Transverse colon (tissue), 3 donors: ENCODE measurements at regions not wholly inside any gene's neighbourhood (a gene's known extent, or its start where the extent isn't known, plus 50 kb on each side); places are given as distances from the start of the nearest gene placed in this dataset.
"Not testable (repeated sequence)": the region's sequence is repeated elsewhere in the genome, so short reads cannot be mapped to it uniquely, and the experiment has no call there.

ENCODE experiments used
- POLR2A ChIP-seq: fragments of 450-650 bp; IDR thresholded peaks from one replicate; pipeline ENCODE4 v1.6.1; 2016; ENCODE audit warnings: antibody characterized with exemption, mild to moderate bottlenecking, moderate library complexity
- TF ChIP-seq, protein P1 (sequence below), 5 experiments: fragments of 200-600 bp in 3 of 5; fragments of 450-650 bp in 2 of 5; sonication (generic) in 3 of 5; IDR thresholded peaks; 1 replicate in 2 of 5; 2 replicates in 3 of 5; pipeline ENCODE4 v1.5.1; 2016 to 2017; ENCODE audit warnings: antibody characterized with exemption in 5 of 5, inconsistent platforms in 3 of 5, mild to moderate bottlenecking in 2 of 5, moderate library complexity in 1 of 5

DNA sequence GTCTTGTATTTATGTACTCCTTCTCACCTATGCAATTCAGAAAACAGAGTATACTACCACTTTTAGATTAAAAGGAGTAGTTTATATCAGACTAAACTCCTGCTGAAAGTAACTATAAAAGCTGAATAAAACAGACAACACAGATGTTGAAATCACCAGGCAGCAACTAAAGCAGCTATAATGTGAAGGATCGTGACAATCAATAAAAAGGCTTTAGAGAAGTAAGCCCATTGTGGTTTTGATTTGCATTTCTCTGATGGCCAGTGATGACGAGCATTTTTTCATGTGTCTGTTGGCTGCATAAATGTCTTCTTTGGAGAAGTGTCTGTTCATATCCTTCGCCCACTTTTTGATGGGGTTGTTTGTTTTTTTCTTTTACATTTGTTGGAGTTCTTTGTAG lies 152.1 kb upstream of the MB21D2 start:
- TF ChIP-seq, protein P1, sequence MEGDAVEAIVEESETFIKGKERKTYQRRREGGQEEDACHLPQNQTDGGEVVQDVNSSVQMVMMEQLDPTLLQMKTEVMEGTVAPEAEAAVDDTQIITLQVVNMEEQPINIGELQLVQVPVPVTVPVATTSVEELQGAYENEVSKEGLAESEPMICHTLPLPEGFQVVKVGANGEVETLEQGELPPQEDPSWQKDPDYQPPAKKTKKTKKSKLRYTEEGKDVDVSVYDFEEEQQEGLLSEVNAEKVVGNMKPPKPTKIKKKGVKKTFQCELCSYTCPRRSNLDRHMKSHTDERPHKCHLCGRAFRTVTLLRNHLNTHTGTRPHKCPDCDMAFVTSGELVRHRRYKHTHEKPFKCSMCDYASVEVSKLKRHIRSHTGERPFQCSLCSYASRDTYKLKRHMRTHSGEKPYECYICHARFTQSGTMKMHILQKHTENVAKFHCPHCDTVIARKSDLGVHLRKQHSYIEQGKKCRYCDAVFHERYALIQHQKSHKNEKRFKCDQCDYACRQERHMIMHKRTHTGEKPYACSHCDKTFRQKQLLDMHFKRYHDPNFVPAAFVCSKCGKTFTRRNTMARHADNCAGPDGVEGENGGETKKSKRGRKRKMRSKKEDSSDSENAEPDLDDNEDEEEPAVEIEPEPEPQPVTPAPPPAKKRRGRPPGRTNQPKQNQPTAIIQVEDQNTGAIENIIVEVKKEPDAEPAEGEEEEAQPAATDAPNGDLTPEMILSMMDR (IDR thresholded peaks at IDR 0.05): not testable (repeated sequence)
- not testable (repeated sequence) for TF ChIP-seq POLR2A
